IgD-negative memory B cell (primary cell): ENCODE measurements at regions not wholly inside any gene's neighbourhood (a gene's known extent, or its start where the extent isn't known, plus 50 kb on each side); places are given as distances from the start of the nearest gene placed in this dataset.

ENCODE experiments used
- H3K27ac Mint-ChIP-seq, 3 donors: one replicate each; pipeline ENCODE4 v1.8.0; 2020 to 2022; ENCODE audit warnings: mild to moderate bottlenecking in 3 of 3, mixed read lengths in 3 of 3, moderate library complexity in 1 of 3
- H3K27me3 Mint-ChIP-seq: one replicate; pipeline ENCODE4 v1.8.0; 2021; ENCODE audit warnings: mixed read lengths
- H3K36me3 Mint-ChIP-seq: one replicate; pipeline ENCODE4 v1.8.0; 2020; ENCODE audit warnings: mild to moderate bottlenecking, mixed read lengths
- H3K4me1 Mint-ChIP-seq, 3 donors: one replicate each; pipeline ENCODE4 v1.8.0; 2020 to 2022; ENCODE audit warnings: mixed read lengths in 3 of 3, mild to moderate bottlenecking in 1 of 3
- H3K4me3 Mint-ChIP-seq, 4 donors: one replicate each; pipeline ENCODE4 v1.8.0; 2020 to 2022; ENCODE audit warnings: mild to moderate bottlenecking in 4 of 4, mixed read lengths in 4 of 4, moderate library complexity in 3 of 4
- H3K9me3 Mint-ChIP-seq, 3 donors: one replicate each; pipeline ENCODE4 v1.8.0; 2020 to 2021; ENCODE audit warnings: mixed read lengths in 3 of 3, mild to moderate bottlenecking in 1 of 3

DNA sequence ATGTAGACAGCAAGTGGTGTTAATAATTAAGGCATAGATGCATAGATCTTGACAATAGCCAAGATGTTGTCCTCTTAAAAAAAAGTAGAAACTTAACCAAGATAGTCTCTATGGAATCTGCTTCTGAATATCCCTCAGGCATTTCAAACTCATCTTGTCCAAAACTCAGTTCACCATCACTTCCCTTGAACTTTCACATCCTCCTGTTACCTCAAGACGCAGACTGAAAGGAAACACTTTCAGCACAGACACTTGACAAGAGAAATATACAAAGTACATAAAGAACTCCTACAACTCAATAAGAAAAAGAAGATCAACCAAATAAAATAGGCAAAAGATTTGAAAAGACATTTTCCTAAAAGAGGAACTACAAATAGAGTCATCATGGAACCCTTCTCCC lies 451.1 kb downstream of the FOXO1 start:
- H3K4me3 Mint-ChIP-seq, result no peak overlapping the region
- peak overlapping the region in 1 of 3 donors; percentile 0 for H3K27ac Mint-ChIP-seq
- H3K9me3 Mint-ChIP-seq, result peaks cover 0 to 4% (median 0%) of the 10 kb centered on the region in 3 donors
- H3K36me3 Mint-ChIP-seq, result peaks cover 2% of the 10 kb centered on the region
- peaks cover 7 to 9% (median 9%) of the 10 kb centered on the region in 3 donors for H3K4me1 Mint-ChIP-seq
- no peaks in the 10 kb centered on the region for H3K27me3 Mint-ChIP-seq

DNA sequence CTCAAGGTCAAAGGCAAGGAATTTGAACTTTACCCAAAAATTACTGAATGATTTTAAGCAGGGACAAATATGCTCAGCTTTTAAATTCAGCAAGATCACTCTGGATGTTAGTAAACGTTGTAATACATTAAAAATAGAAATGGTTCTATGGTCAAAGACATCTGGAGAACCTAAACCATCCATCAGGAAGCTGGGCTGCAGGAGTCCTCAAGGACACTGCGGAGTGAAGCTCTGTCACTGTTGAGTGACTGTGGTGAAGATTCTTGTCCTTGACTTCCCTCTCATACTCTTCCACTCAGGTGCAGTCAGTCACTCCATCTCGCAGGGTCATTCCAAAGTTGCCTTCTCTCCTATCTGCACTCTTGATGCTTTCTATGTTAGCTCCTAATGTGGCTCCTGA lies 450.7 kb downstream of the FOXO1 start:
- peaks cover 0 to 4% (median 0%) of the 10 kb centered on the region in 3 donors for H3K9me3 Mint-ChIP-seq
- no peak overlapping the region for H3K27ac Mint-ChIP-seq
- H3K36me3 Mint-ChIP-seq, result peaks cover 2% of the 10 kb centered on the region
- peaks cover 7 to 10% (median 9%) of the 10 kb centered on the region in 3 donors for H3K4me1 Mint-ChIP-seq
- no peaks in the 10 kb centered on the region for H3K27me3 Mint-ChIP-seq
- no peak overlapping the region for H3K4me3 Mint-ChIP-seq

DNA sequence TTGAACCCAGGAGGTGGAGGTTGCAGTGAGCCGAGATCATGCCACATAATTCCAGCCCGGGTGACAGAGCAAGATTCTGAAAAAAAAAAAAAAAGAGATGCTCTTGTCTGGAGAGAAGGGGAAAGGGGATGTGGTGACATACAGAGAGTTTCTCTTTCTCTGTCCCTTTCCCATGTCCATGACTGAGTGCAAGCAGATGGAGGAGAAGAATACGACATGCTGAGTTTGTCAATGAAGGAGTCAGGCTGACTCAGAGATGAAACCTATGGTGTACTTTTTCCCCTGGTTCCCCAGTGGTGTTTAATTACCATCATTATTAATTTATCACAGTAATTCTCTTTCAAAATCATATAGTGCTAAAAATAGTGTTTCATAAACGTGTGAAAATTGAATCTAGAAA lies 448.8 kb downstream of the FOXO1 start:
- Mint-ChIP-seq H3K9me3 (no peaks in the 10 kb centered on the region), H3K4me3 (no peak overlapping the region), H3K27ac (no peak overlapping the region), H3K36me3 (peaks cover 2% of the 10 kb centered on the region), H3K27me3 (no peaks in the 10 kb centered on the region), H3K4me1 (peaks cover 9 to 17% (median 11%) of the 10 kb centered on the region in 3 donors)

DNA sequence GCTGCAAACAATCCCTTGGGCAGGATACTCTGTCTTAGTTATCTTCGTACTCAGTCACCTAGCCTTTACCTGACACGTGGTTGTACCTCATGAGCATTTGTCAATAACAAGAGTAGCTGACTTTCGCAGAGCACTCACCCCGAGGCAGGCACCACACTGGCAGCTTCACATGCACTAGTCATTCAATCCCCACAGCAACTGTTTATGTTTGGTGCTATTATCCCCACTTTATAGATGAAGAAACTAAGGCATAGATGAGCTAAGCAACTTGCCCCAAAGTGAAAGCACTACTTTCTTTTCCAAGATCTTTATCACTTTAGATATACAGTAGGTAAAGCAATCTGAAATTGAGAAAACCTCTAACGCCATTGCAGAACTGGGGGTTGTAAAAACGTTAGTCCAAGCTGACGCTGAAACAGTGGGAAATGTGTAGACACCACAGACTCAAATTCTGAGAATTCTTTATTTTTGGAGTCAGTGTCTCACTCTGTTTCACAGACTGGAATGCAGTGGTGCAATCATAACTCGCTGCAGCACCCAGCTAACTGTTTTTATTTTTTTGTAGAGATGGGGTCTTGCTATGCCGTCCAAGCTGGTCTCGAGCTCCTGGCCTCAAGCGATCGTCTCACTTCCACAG lies 446.0 kb downstream of the FOXO1 start:
- Mint-ChIP-seq H3K27me3 (no peaks in the 10 kb centered on the region), H3K27ac (no peak overlapping the region), H3K4me3 (no peak overlapping the region), H3K4me1 (peaks cover 1 to 13% (median 7%) of the 10 kb centered on the region in 3 donors), H3K9me3 (no peaks in the 10 kb centered on the region), H3K36me3 (peaks cover 2% of the 10 kb centered on the region)

DNA sequence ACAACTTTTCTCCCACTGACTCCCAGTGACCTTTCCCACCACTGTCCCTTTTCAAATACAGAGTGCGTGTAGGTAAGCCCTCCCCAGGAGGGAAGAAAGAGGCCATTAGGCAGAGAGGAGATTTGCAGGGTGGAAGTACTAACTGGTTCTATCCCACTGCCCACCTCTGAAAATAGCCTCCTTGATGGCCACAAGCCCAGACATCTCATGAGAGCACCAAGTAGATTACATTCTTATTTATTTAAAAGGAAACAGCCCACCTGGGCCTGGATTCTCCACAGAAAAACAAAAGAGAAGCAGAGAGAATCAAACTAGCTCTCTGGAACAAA lies 445.3 kb downstream of the FOXO1 start:
- no peak overlapping the region for H3K4me3 Mint-ChIP-seq
- no peak overlapping the region for H3K27ac Mint-ChIP-seq
- H3K36me3 Mint-ChIP-seq, result peaks cover 2% of the 10 kb centered on the region
- no peaks in the 10 kb centered on the region for H3K9me3 Mint-ChIP-seq
- no peaks in the 10 kb centered on the region for H3K27me3 Mint-ChIP-seq
- H3K4me1 Mint-ChIP-seq, result peaks cover 0 to 11% (median 5%) of the 10 kb centered on the region in 3 donors

DNA sequence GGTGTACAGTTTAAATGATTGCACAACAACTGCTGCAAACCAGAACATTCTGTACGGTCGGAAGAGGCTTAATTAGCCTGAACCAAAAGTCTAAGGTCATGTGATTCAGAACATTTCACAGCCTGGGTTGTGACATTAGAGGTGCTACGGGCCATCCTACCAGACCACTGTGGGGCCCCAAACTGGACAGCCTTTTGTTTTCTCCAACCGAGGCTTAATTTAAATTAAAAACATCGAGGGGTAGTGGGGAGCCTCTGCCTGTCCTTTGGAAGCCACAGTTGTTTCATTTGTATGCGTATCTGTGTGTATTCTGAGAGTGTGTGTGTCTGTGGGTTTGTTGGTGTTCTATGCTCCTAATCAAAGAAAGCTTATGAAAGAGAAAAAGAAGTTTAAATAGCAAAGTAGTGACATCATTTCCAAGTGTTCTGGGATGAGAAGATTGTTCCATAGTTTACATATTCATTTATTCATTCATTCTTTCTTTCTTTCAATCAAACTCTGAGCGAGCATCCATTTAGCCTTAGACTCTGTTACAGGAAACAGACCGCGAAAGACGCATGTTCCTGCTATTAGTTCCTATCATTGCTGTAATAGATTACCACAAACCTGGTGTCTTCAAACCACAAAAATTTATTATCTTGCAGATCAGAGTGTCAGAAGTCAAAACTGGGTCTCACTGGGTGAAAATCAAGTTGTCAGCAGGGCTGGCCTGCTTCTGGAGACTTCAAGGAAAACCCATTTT lies 444.8 kb downstream of the FOXO1 start:
- peaks cover 0 to 11% (median 4%) of the 10 kb centered on the region in 3 donors for H3K4me1 Mint-ChIP-seq

DNA sequence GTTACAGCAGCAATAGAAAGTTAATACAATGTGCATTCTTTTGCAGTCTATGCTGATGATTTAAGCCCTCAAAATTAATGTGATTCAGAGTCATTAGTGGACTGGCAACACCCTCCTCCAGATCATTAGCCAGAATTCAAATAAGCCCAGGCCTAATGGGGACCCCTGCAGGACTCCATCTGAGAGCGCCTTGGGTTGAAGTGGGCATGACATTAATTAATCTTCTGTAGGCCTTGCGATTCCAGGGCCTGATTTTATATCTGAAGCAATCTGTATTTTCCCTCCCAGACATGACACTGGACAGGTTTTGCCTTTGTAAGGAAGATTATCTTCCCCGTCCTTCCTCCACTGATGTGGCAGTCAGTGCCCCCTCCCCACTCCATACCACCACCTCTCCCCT lies 442.9 kb downstream of the FOXO1 start:
- no peak overlapping the region for H3K27ac Mint-ChIP-seq
- no peaks in the 10 kb centered on the region for H3K27me3 Mint-ChIP-seq
- H3K9me3 Mint-ChIP-seq, result no peaks in the 10 kb centered on the region
- H3K36me3 Mint-ChIP-seq, result no peaks in the 10 kb centered on the region
- H3K4me3 Mint-ChIP-seq, result no peak overlapping the region
- H3K4me1 Mint-ChIP-seq, result peaks cover 0 to 11% (median 4%) of the 10 kb centered on the region in 3 donors

More for the DNA sequence above, 444.8 kb downstream of the FOXO1 start:
- peaks cover 1% of the 10 kb centered on the region for H3K36me3 Mint-ChIP-seq
- no peaks in the 10 kb centered on the region for H3K9me3 Mint-ChIP-seq
- H3K27me3 Mint-ChIP-seq, result no peaks in the 10 kb centered on the region
- no peak overlapping the region for H3K4me3 Mint-ChIP-seq
- no peak overlapping the region for H3K27ac Mint-ChIP-seq

DNA sequence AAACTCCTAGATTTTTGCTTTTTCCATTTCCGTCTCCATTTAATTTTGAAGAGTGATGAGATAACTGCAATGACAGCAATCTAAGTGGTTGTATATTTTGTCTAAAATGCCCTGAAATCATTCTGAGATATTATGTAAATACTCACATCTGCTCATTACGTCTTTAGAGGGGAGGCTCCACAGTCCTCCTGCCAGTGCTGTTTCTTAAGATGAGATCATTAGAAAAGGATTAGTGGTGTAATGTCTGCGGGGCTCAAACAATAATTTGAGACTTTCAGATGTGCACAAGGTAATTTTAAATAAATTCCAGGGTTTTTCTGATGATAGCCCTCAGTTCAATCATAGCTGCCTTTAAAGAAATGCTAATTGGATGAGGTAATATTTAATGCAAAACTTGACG lies 437.9 kb downstream of the FOXO1 start:
- no peaks in the 10 kb centered on the region for H3K9me3 Mint-ChIP-seq
- H3K27me3 Mint-ChIP-seq, result no peaks in the 10 kb centered on the region
- H3K4me3 Mint-ChIP-seq, result no peak overlapping the region
- no peaks in the 10 kb centered on the region for H3K4me1 Mint-ChIP-seq
- no peak overlapping the region for H3K27ac Mint-ChIP-seq
- peaks cover 1% of the 10 kb centered on the region for H3K36me3 Mint-ChIP-seq

DNA sequence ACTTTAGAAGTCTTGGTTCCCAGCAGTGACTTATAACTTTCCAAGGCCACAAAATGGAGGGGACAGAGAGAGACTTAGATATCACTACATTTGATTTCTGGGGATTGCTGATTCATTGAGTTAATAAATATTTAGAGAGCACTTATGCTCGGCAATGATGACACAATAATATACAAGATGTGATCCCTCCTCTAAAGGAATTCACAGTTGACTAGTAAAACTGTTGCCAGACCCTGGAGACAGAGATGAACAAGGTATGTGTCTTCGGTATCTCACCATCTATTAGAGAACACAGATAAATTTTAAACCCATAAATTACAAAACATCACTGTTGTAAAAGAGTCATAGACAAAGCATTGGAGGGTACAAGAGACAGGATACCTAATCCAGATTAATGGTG lies 437.5 kb downstream of the FOXO1 start:
- H3K27me3 Mint-ChIP-seq, result no peaks in the 10 kb centered on the region
- H3K4me3 Mint-ChIP-seq, result no peak overlapping the region
- no peak overlapping the region for H3K27ac Mint-ChIP-seq
- H3K9me3 Mint-ChIP-seq, result no peaks in the 10 kb centered on the region
- H3K36me3 Mint-ChIP-seq, result peaks cover 2% of the 10 kb centered on the region
- no peaks in the 10 kb centered on the region for H3K4me1 Mint-ChIP-seq

DNA sequence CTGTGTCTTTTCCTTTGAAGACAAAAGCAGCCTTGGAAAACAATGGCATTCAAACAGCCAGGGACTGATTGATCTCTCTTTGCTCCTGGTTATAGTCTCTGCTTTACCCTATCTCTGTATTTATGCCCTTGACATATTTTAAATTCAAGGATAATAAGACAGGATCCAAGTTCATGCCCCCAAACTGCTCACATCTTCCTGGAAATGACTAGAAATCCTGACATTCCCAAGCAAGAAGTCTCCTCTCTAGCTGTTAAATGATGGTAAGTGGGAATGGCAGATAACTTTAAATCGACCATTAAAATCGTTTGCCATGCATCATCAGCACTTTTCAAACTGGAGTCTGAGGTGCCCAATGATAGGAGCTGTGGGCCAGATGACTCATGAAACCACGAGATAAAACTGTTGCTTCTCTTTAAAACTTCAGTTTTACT lies 435.6 kb downstream of the FOXO1 start:
- no peak overlapping the region for H3K27ac Mint-ChIP-seq
- H3K27me3 Mint-ChIP-seq, result no peaks in the 10 kb centered on the region
- no peaks in the 10 kb centered on the region for H3K9me3 Mint-ChIP-seq
- H3K4me1 Mint-ChIP-seq, result no peaks in the 10 kb centered on the region
- no peak overlapping the region for H3K4me3 Mint-ChIP-seq
- peaks cover 2% of the 10 kb centered on the region for H3K36me3 Mint-ChIP-seq

DNA sequence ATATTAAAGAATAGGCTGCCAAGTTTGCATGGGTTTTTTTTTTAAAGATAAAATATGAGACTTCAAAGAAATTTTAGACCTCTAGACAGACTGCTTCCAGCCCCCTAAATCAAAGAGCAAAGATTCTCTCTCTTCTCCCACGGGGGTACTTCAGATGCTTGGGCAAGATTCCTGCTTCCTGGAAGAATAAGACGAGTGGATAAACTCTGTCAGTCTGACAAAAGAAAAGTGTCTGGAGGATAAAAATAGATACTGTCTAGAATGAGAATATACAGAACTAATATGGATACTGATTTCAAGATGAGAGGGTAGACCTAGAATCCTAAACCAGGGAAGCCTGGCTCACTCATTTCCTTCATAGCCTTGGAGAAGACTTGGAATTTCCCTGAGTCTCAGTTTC lies 435.1 kb downstream of the FOXO1 start:
- Mint-ChIP-seq H3K4me3 (no peak overlapping the region), H3K4me1 (no peaks in the 10 kb centered on the region), H3K9me3 (no peaks in the 10 kb centered on the region), H3K27ac (no peak overlapping the region), H3K27me3 (no peaks in the 10 kb centered on the region), H3K36me3 (peaks cover 2% of the 10 kb centered on the region)

DNA sequence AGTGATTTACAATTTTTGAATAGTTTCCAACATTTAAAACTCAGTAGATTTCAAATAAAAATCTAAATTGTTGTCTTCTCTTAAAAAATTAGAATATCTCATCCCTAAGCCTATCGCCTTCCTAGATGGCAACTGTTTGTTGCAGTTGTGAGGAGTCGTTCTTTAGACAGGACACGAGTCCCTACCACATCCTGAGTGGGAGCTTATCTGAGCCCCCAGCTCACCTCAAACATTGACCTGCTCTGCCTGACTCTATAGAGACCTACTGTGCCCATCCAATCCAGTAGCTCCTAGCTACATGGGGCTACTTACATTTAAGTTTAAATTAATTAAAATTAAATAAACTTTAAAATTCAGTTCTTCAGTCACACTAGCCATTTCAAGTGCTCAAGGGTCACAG lies 434.7 kb downstream of the FOXO1 start:
- H3K4me1 Mint-ChIP-seq, result no peaks in the 10 kb centered on the region
- no peaks in the 10 kb centered on the region for H3K9me3 Mint-ChIP-seq
- no peak overlapping the region for H3K27ac Mint-ChIP-seq
- peaks cover 2% of the 10 kb centered on the region for H3K36me3 Mint-ChIP-seq
- no peak overlapping the region for H3K4me3 Mint-ChIP-seq
- H3K27me3 Mint-ChIP-seq, result no peaks in the 10 kb centered on the region

DNA sequence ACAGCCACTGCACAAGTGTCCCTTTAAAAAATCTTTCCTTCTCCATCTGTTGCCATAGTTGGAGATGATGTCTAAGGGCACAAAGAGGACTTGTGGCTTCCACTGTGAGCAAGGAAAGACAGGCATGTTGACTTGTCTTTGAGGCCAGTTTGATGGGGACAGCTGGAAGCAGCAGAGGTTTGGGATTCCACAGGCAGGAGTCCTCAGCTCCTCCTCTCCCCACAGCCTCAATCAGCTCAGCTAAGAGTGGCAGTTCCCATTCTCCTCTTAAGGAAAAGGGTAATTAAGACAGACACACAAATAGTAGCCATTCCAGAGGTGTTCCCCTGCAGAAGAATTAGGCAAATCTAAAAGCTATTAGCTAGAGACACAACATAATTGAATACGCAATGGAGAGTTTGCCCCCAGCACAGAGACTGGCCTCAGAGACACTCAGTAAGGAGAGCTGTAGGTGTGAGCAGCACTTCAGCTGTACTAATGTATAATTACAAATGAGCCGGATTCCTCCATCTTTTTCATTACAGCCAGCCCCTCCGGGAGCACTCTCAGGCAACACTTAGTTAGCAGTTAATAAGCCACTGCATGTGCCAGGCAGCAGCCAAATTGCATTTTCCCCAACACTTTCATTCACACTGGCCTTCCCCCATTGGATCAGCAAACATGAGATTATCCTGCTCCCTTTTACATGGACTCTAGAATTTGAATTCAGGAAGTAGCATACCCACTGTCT lies 434.0 kb downstream of the FOXO1 start:
- Mint-ChIP-seq H3K27ac (no peak overlapping the region), H3K9me3 (no peaks in the 10 kb centered on the region), H3K36me3 (peaks cover 2% of the 10 kb centered on the region), H3K4me3 (no peak overlapping the region), H3K4me1 (no peaks in the 10 kb centered on the region), H3K27me3 (no peaks in the 10 kb centered on the region)

DNA sequence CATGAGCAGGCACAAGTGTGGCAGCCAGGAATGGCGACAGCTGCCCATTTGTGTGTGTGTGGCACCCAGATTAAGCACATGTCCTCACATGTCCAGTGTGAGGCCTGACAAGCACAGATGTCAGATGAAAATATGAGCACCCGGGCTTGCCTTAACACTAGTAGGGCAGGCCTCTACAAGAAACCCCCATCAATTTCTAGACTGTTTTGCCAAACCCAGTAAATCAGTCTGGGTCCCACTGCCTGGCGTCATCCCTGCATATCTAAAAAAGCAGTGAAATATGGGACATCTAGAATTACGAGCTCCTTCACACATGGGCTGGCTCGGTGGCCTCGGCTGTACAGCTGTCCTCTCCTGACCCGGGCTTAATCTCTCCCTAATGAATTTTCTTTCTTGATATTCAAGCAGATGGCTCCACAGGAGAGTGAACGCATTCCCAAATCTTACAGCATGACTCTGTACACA lies 432.7 kb downstream of the FOXO1 start:
- peak overlapping the region in 1 of 3 donors; percentile 24 for H3K27ac Mint-ChIP-seq
- no peaks in the 10 kb centered on the region for H3K9me3 Mint-ChIP-seq
- H3K36me3 Mint-ChIP-seq, result peaks cover 2% of the 10 kb centered on the region
- no peaks in the 10 kb centered on the region for H3K27me3 Mint-ChIP-seq
- no peaks in the 10 kb centered on the region for H3K4me1 Mint-ChIP-seq
- H3K4me3 Mint-ChIP-seq, result no peak overlapping the region

DNA sequence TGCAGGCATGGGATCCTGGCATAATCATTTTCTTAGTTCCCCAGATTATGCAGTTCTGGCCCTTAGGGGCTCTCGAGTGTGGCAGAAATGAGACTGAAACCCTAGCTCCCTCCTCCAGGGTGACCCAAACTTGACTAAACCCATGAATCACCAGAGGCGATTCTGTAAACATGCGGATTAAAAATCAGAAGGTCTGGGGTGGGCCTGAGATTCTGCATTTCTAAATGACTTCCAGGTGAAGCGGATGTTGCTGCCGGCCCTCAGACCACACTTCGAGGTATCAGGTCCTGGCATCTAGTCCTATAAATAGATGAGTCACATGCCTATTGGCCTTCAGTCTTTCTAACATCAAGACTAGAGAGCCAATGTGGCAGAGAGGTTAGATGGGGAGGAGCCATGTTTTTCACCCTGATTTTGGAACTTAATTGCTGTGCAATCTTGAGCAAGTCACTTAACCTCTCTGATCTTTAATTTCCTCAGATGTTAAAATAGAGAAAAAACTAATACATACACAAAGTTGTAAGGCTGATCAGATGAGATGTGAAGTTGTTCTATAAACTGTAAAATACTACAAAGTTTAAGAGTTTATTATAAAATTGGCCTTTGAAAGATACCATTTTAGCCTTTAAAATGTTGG lies 431.2 kb downstream of the FOXO1 start:
- H3K36me3 Mint-ChIP-seq, result peaks cover 2% of the 10 kb centered on the region
- H3K27ac Mint-ChIP-seq, result no peak overlapping the region
- no peaks in the 10 kb centered on the region for H3K4me1 Mint-ChIP-seq
- H3K4me3 Mint-ChIP-seq, result no peak overlapping the region
- no peaks in the 10 kb centered on the region for H3K9me3 Mint-ChIP-seq
- no peaks in the 10 kb centered on the region for H3K27me3 Mint-ChIP-seq
